OCI-LY7 (cell line): ENCODE measurements at regions not wholly inside any gene's neighbourhood (a gene's known extent, or its start where the extent isn't known, plus 50 kb on each side); places are given as distances from the start of the nearest gene placed in this dataset.

ENCODE experiments used
- BruUV-seq: library from RNA; stranded (reverse); fragments of 400-500 nt; replicated peaks from 2 replicates; lab custom pipeline; 2021; lab: Mats Ljungman, UMichigan
- CTCF ChIA-PET: fragments of 300-600 bp; sonication (Branson Sonifier 250); formaldehyde crosslinking; loops from one replicate; lab custom pipeline; 2022; ENCODE audit warnings: antibody characterized with exemption; ENCODE audit not compliant: unreplicated experiment; lab: Charles Lee
- POLR2A ChIA-PET: fragments of 300-600 bp; sonication (Branson Sonifier 250); formaldehyde crosslinking; loops from one replicate; lab custom pipeline; 2022; ENCODE audit warnings: antibody characterized with exemption; lab: Charles Lee
- DNase-seq: peaks from one replicate; pipeline ENCODE4 v3.0.0-alpha.2; 2015; ENCODE audit warnings: low spot score
- H2AFZ ChIP-seq: fragments of 200-600 bp; sonication (generic), shearing (Covaris generic); 2 replicates; pipeline ENCODE4 v1.6.1; 2014; ENCODE audit warnings: mild to moderate bottlenecking, antibody characterized with exemption, low read length, moderate library complexity
- H3K27ac ChIP-seq: fragments of 200-600 bp; sonication (generic); 2 replicates; pipeline ENCODE4 v1.5.1; 2014; ENCODE audit warnings: mixed run types, low read depth, mild to moderate bottlenecking, moderate library complexity, low read length, inconsistent platforms; ENCODE audit not compliant: poor library complexity, severe bottlenecking
- H3K36me3 ChIP-seq: fragments of 200-600 bp; sonication (generic); 2 replicates; pipeline ENCODE4 v1.6.1; 2014; ENCODE audit warnings: mild to moderate bottlenecking, antibody characterized with exemption, low read length, moderate library complexity, mixed read lengths; ENCODE audit not compliant: insufficient read depth
- H3K4me1 ChIP-seq: fragments of 200-600 bp; sonication (generic); 2 replicates; pipeline ENCODE4 v1.5.1; 2014; ENCODE audit warnings: mild to moderate bottlenecking, low read length; ENCODE audit not compliant: insufficient read depth, poor library complexity, severe bottlenecking
- H3K4me2 ChIP-seq: fragments of 200-600 bp; sonication (generic); 2 replicates; pipeline ENCODE4 v1.6.1; 2014; ENCODE audit warnings: mild to moderate bottlenecking, low read length
- H3K4me3 ChIP-seq: fragments of 200-600 bp; sonication (generic); 2 replicates; pipeline ENCODE4 v1.5.1; 2014; ENCODE audit warnings: mild to moderate bottlenecking, low read depth, low read length; ENCODE audit not compliant: poor library complexity, severe bottlenecking
- H3K79me2 ChIP-seq: fragments of 200-600 bp; sonication (generic); 2 replicates; pipeline ENCODE4 v1.6.1; 2016; ENCODE audit warnings: low read depth, mild to moderate bottlenecking, low read length, moderate library complexity, mixed read lengths; ENCODE audit not compliant: insufficient read depth
- H3K9me2 ChIP-seq: fragments of 200-600 bp; sonication (generic); 2 replicates; pipeline ENCODE4 v1.6.1; 2016; ENCODE audit warnings: mild to moderate bottlenecking, low read length, mixed read lengths; ENCODE audit not compliant: insufficient read depth
- H3K9me3 ChIP-seq: fragments of 200-600 bp; sonication (generic); 2 replicates; pipeline ENCODE4 v1.6.1; 2014; ENCODE audit warnings: mild to moderate bottlenecking, mixed run types, low read length, mixed read lengths
- H4K20me1 ChIP-seq: fragments of 200-600 bp; sonication (generic); 2 replicates; pipeline ENCODE4 v1.6.1; 2014; ENCODE audit warnings: mild to moderate bottlenecking, antibody characterized with exemption, low read length, moderate library complexity, mixed read lengths; ENCODE audit not compliant: insufficient read depth
- EZH2phosphoT487 ChIP-seq: fragments of 200-600 bp; sonication (generic); IDR thresholded peaks from 2 replicates; pipeline ENCODE4 v1.6.1; 2018; ENCODE audit warnings: low read depth, borderline replicate concordance, mild to moderate bottlenecking, mixed run types, antibody characterized with exemption, low read length, moderate library complexity, mixed read lengths
- intact Hi-C: fragments of 100-400 bp; cut with micrococcal nuclease; formaldehyde crosslinking; loops from one replicate; pipeline ENCODE4 v1.10.0; 2022; ENCODE audit not compliant: unreplicated experiment
- TF ChIP-seq, protein P1 (sequence below): fragments of 200-600 bp; sonication (generic); conservative IDR thresholded peaks from 2 replicates; pipeline ENCODE4 v1.5.1; 2014; ENCODE audit warnings: mild to moderate bottlenecking, antibody characterized with exemption, low read length, moderate library complexity, mixed read lengths

DNA sequence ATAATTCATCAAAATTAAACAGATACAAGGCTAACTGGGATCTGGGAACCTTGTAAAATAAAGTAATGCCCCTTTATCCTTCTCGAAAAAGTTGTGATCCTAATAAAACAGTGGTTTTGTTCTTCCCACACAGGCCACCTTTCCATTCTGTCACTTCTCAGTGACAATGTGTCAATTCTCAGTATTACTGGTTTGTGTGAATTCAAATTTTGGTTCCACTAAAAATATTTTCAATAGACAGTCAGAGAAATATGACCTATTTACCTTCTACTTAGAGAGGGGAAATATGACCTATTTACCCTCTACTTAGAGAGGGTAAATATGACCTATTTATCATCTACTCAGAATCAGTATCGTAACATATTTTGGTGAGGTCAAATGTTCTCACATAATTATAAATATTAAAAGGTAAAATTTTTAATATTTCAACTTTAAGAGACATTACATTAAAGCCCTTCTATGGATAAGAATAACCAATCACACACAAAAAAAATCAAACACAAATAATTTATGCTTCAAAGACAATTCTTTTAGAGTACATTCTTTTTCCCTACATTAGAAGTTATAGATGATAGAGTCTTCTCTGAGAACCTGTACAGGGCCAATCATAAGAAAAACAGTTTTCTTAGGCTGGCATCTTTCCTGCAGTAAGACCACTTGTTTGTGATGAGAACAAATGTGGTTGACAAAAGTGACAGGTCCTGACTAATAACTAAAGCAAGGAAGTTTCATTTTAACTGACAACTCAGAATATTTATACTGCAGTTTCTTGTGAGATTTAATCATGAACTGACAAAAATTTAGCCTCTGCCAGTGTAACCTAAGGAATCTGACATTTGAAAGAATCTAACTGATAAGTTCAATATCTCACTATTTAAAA lies 323.3 kb downstream of the DIPK2A start:
- Histone ChIP-seq H2AFZ (no peak overlapping the region), H3K9me2 (no peaks in the 10 kb centered on the region), H3K79me2 (no peaks in the 10 kb centered on the region), H3K27ac (no peak overlapping the region), H3K4me3 (no peak overlapping the region), H4K20me1 (no peaks in the 10 kb centered on the region), H3K36me3 (no peaks in the 10 kb centered on the region), H3K4me2 (no peak overlapping the region), H3K4me1 (no peaks in the 10 kb centered on the region), H3K9me3 (no peaks in the 10 kb centered on the region)
- no peak for DNase-seq
- POLR2A ChIA-PET = interaction anchor here (1.1 kb wide), 1 partner anchor 38 kb away, joined by 4 read pairs; no protein-coding TSS in a partner anchor
- TF ChIP-seq, protein P1, sequence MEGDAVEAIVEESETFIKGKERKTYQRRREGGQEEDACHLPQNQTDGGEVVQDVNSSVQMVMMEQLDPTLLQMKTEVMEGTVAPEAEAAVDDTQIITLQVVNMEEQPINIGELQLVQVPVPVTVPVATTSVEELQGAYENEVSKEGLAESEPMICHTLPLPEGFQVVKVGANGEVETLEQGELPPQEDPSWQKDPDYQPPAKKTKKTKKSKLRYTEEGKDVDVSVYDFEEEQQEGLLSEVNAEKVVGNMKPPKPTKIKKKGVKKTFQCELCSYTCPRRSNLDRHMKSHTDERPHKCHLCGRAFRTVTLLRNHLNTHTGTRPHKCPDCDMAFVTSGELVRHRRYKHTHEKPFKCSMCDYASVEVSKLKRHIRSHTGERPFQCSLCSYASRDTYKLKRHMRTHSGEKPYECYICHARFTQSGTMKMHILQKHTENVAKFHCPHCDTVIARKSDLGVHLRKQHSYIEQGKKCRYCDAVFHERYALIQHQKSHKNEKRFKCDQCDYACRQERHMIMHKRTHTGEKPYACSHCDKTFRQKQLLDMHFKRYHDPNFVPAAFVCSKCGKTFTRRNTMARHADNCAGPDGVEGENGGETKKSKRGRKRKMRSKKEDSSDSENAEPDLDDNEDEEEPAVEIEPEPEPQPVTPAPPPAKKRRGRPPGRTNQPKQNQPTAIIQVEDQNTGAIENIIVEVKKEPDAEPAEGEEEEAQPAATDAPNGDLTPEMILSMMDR = no peak
- TF ChIP-seq EZH2phosphoT487 = no peak
- intact Hi-C loops = no loop called here
- CTCF ChIA-PET = no interaction called here
- no TSS peak for BruUV-seq

DNA sequence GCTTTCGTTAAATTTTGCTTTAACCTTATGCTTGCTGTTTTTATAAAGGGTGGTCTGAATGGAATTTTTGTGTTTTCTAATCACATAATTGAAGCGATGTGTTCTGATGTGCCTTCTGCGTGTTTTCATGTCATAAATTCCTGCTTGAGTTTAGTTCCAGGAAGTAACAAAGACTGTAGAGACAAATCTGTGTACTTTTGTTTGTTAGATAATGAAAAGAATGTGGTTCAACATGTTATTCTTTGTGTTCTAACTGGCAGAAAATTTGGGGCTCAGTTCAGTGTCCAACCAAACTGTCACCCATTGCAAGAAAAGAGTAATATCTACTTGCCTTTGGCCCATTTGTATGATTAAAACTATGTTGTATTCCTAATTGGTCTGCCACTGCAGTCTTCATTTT lies 324.0 kb downstream of the DIPK2A start:
- H3K4me2 ChIP-seq = no peak overlapping the region
- no peak for TF ChIP-seq EZH2phosphoT487
- TF ChIP-seq, protein P1 = no peak
- H3K4me3 ChIP-seq = no peak overlapping the region
- intact Hi-C loops = no loop called here
- H3K9me3 ChIP-seq = no peaks in the 10 kb centered on the region
- no TSS peak for BruUV-seq
- H3K79me2 ChIP-seq = no peaks in the 10 kb centered on the region
- ChIA-PET POLR2A (no interaction called here), CTCF (no interaction called here)
- H3K9me2 ChIP-seq = no peaks in the 10 kb centered on the region
- H4K20me1 ChIP-seq = no peaks in the 10 kb centered on the region
- H3K27ac ChIP-seq = no peak overlapping the region
- no peak for DNase-seq
- no peak overlapping the region for H2AFZ ChIP-seq
- H3K4me1 ChIP-seq = no peaks in the 10 kb centered on the region
- H3K36me3 ChIP-seq = no peaks in the 10 kb centered on the region

DNA sequence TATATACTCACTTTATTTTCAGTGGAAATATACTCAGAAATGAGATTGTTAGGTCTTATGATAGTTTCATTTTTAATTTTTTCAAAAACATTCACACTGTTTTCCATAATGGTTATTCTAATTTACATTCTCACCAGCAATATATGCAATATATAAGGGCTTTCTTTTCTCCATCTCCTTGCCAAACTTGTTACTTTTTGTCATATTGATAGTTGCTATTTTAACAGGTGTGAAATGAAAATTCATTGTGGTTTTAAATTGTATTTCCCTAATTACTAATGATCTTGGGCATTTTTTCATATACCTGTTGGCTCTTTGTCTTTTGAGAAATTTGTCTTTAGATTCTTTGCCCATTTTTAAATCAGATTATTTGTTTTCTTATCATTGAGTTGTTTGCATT lies 325.2 kb downstream of the DIPK2A start:
- ChIA-PET CTCF (no interaction called here), POLR2A (interaction anchor here (0.6 kb wide), 1 partner anchor 149 kb away, joined by 3 read pairs; no protein-coding TSS in a partner anchor)
- Histone ChIP-seq H3K4me3 (no peak overlapping the region), H3K36me3 (no peaks in the 10 kb centered on the region), H3K4me2 (no peak overlapping the region), H3K79me2 (no peaks in the 10 kb centered on the region), H3K9me3 (no peaks in the 10 kb centered on the region), H2AFZ (no peak overlapping the region), H3K9me2 (no peaks in the 10 kb centered on the region), H3K4me1 (no peaks in the 10 kb centered on the region), H3K27ac (no peak overlapping the region), H4K20me1 (no peaks in the 10 kb centered on the region)
- intact Hi-C loops = no loop called here
- no TSS peak for BruUV-seq
- TF ChIP-seq EZH2phosphoT487 = no peak
- TF ChIP-seq, protein P1 = no peak
- no peak for DNase-seq
